Body of pancreas (tissue), 4 donors: ENCODE measurements at regions not wholly inside any gene's neighbourhood (a gene's known extent, or its start where the extent isn't known, plus 50 kb on each side); places are given as distances from the start of the nearest gene placed in this dataset.
A peak's percentile ranks its signal among the peaks of the same experiment; 100 is the strongest.

Source experiments
- ATAC-seq: fragments of 150-250 bp; one replicate; pipeline ENCODE4 v1.9.1; 2016
- DNase-seq, 4 donors: peaks; one replicate each; pipeline ENCODE4 v3.0.0-alpha.2; 2019
- H3K27ac ChIP-seq, 4 donors: fragments of 200-600 bp; sonication (generic); 1 replicate in 3 of 4; 2 replicates in 1 of 4; pipeline versions ENCODE4 v1.5.1 to v1.6.1; 2016 to 2019; ENCODE audit warnings: mild to moderate bottlenecking in 1 of 4, mixed read lengths in 1 of 4, moderate library complexity in 1 of 4
- H3K27me3 ChIP-seq, 2 donors: fragments of 200-600 bp; sonication (generic); one replicate each; pipeline ENCODE4 v1.6.0; 2016; ENCODE audit warnings: mild to moderate bottlenecking in 1 of 2
- H3K36me3 ChIP-seq, 2 donors: fragments of 200-600 bp; sonication (generic); replicated peaks in 1 of 2; 2 replicates each; pipeline ENCODE4 v1.5.1; 2016; ENCODE audit warnings: low read depth in 2 of 2; ENCODE audit not compliant: insufficient read depth in 1 of 2
- H3K4me1 ChIP-seq: fragments of 200-600 bp; sonication (generic); one replicate; pipeline ENCODE4 v1.6.0; 2016
- H3K4me3 ChIP-seq, 2 donors: fragments of 200-600 bp; sonication (generic); 1 replicate in 1 of 2; 2 replicates in 1 of 2; pipeline ENCODE4 v1.5.1; 2016 to 2019
- H3K9me3 ChIP-seq, 3 donors: fragments of 200-600 bp; sonication (generic); 1 replicate in 2 of 3; 2 replicates in 1 of 3; pipeline ENCODE4 v1.5.1; 2016
- POLR2A ChIP-seq, 3 donors: fragments of 450-650 bp; IDR thresholded peaks; one replicate each; pipeline ENCODE4 v1.6.1; 2016; ENCODE audit warnings: antibody characterized with exemption in 3 of 3, mild to moderate bottlenecking in 2 of 3
- WGBS, 2 donors: methylation state at CpG; one replicate each; pipeline ENCODE4 v1.1.5; 2017; 5-methylcytosine and 5-hydroxymethylcytosine counted together
- intact Hi-C: fragments of 100-400 bp; cut with DNase I; formaldehyde crosslinking; loops from one replicate; pipeline ENCODE4 v1.15.1; 2023
- TF ChIP-seq, protein P1 (sequence below), 7 experiments: fragments of 450-650 bp in 4 of 7; fragments of 200-600 bp in 3 of 7; sonication (generic) in 3 of 7; IDR thresholded peaks; one replicate each; pipeline ENCODE4 v1.5.1; 2016 to 2019; ENCODE audit warnings: antibody characterized with exemption in 7 of 7

DNA sequence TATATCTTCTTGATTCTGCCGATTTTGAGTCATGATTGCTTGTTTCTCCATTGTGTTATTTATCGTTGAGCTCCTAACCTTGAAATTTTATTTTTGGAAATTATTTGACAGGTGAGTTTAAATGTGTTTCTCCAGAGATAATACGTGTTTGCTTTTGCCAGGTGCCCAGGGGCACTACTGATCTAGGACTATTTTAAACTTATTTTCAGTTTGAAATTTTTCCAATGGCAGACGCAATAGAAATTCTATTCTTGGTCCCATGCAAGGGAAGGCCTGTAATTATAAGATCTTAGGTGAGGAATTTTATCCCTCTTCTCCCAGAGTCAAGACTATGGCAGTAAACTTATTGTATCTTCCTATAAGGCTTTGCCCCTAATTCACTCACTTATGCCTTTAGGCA lies 252.8 kb downstream of the AEBP2 start:
- Histone ChIP-seq H3K9me3 (no peaks in the 10 kb centered on the region), H3K4me1 (peaks cover 13% of the 10 kb centered on the region), H3K4me3 (no peak overlapping the region), H3K36me3 (no peaks in the 10 kb centered on the region), H3K27me3 (no peaks in the 10 kb centered on the region), H3K27ac (peak overlapping the region in 2 of 4 donors; percentile 4 to 53)
- DNase-seq (peak in 1 of 4 donors; percentile 12), ATAC-seq (no peak)
- intact Hi-C loops: no loop called here
- TF ChIP-seq POLR2A (IDR thresholded peaks at IDR 0.05): no peak
- TF ChIP-seq, protein P1, sequence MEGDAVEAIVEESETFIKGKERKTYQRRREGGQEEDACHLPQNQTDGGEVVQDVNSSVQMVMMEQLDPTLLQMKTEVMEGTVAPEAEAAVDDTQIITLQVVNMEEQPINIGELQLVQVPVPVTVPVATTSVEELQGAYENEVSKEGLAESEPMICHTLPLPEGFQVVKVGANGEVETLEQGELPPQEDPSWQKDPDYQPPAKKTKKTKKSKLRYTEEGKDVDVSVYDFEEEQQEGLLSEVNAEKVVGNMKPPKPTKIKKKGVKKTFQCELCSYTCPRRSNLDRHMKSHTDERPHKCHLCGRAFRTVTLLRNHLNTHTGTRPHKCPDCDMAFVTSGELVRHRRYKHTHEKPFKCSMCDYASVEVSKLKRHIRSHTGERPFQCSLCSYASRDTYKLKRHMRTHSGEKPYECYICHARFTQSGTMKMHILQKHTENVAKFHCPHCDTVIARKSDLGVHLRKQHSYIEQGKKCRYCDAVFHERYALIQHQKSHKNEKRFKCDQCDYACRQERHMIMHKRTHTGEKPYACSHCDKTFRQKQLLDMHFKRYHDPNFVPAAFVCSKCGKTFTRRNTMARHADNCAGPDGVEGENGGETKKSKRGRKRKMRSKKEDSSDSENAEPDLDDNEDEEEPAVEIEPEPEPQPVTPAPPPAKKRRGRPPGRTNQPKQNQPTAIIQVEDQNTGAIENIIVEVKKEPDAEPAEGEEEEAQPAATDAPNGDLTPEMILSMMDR (IDR thresholded peaks at IDR 0.05): no peak
- 27 to 34% methylated on average over 4 of the region's 4 CpGs for WGBS, 2 donors

DNA sequence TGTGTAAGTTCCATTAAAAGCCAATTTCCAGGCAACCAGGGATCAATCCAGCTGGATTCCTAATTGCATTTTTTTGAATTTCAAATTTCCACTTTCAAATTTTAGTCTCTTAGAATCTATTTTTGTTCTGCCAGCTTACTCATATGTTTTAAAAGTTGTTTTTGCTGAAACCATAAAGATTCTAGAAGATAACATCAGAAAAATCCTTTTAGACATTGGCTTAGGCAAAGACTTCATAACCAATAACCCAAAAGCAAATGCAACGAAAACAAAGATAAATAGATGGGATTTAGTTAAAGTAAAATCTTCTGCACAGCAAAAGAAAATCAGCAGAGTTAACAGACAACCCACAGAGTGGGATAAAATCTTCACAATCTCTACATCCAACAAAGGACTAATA lies 253.3 kb downstream of the AEBP2 start:
- Histone ChIP-seq H3K4me3 (no peak overlapping the region), H3K36me3 (no peaks in the 10 kb centered on the region), H3K9me3 (no peaks in the 10 kb centered on the region), H3K27me3 (no peaks in the 10 kb centered on the region), H3K4me1 (peaks cover 13% of the 10 kb centered on the region), H3K27ac (peak overlapping the region in 2 of 4 donors; percentile 4 to 53)
- no peak for DNase-seq
- ATAC-seq: no peak
- TF ChIP-seq POLR2A (IDR thresholded peaks at IDR 0.05): no peak
- TF ChIP-seq, protein P1 (IDR thresholded peaks at IDR 0.05): no peak
- intact Hi-C loops: no loop called here
- 54 to 55% methylated on average over 1 of the region's 1 CpG for WGBS, 2 donors

DNA sequence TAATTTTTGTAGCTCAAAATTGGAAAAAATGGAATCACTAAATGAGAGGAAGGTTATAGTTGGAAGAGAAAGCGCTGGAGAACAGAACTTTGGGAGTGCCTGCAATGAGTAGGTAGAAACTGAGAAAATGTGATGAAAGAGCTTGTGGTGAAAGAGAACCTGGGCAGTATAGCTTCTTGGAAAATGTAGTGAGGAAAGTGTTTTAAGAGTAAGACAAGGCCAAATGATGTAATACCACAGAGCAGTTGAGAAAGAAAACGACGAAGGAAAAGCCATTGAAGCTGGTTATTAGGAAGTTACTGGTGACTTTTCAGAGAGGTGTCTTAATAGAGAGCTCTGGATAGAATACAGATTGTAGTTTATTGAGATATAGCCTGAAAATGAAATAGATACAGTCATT lies 255.3 kb downstream of the AEBP2 start:
- DNase-seq (no peak), ATAC-seq (no peak)
- intact Hi-C loops: no loop called here
- Histone ChIP-seq H3K36me3 (no peaks in the 10 kb centered on the region), H3K4me3 (no peak overlapping the region), H3K27ac (no peak overlapping the region), H3K4me1 (peaks cover 13% of the 10 kb centered on the region), H3K9me3 (no peaks in the 10 kb centered on the region), H3K27me3 (no peaks in the 10 kb centered on the region)
- WGBS, 2 donors: 54 to 71% methylated on average over 3 of the region's 3 CpGs
- TF ChIP-seq POLR2A (IDR thresholded peaks at IDR 0.05): no peak
- TF ChIP-seq, protein P1 (IDR thresholded peaks at IDR 0.05): no peak

DNA sequence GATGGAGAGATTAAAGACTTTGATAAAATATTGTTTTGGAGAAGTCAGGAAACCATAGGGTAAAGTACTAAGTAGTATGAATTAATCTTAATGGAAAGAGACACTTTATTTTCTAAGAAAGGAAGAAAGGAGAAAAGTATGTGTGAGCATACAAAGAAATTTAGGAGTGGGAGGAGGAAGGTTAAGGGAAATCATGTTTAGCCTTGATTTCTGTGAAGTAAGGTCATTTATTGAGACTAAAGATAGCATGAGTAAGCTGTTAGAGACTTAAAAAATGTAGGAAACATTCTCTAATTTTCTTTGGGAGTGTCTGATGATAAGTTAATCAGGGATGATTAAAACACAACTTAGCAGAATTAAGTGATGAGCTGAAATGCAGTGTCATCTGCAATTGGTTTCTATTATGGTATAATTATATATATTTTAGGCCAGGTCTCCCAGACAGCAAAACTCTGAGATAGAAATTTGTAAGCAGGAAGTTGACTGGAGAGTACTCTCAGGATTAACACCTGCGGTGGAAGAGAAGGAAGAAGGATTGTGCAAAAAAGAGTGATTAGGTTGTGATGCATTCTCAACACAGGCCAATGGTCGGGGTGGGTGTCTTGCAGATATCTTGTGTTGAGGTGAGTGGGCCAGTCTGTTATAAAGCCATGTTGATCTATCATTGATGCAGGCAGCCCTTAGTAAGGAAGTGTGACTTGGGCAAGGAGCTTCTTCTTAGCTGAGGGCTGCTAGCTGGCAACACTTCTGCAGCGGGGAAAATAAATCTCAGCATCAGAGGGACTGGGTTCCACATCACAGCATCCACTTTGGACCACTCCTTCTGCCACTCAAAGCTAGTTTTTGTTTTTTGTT lies 256.2 kb downstream of the AEBP2 start:
- WGBS, 2 donors: 89 to 91% methylated on average over 3 of the region's 3 CpGs

More for the DNA sequence above, 256.2 kb downstream of the AEBP2 start:
- TF ChIP-seq, protein P1 (IDR thresholded peaks at IDR 0.05): no peak
- no peak for TF ChIP-seq POLR2A (IDR thresholded peaks at IDR 0.05)
- ATAC-seq (no peak), DNase-seq (no peak)
- intact Hi-C loops: no loop called here
- Histone ChIP-seq H3K36me3 (no peaks in the 10 kb centered on the region), H3K27ac (no peak overlapping the region), H3K9me3 (no peaks in the 10 kb centered on the region), H3K27me3 (no peaks in the 10 kb centered on the region), H3K4me1 (peaks cover 13% of the 10 kb centered on the region), H3K4me3 (no peak overlapping the region)
